Fibroblast of lung (primary cell): ENCODE measurements at regions not wholly inside any gene's neighbourhood (a gene's known extent, or its start where the extent isn't known, plus 50 kb on each side); places are given as distances from the start of the nearest gene placed in this dataset.
"Not testable (repeated sequence)": the region's sequence is repeated elsewhere in the genome, so short reads cannot be mapped to it uniquely, and the experiment has no call there.

Experiments used
- DNase-seq, 2 donors: peaks; one replicate each; pipeline versions ENCODE4 v3.0.0 to v3.0.0-alpha.2; 2010; ENCODE audit warnings: low read depth in 2 of 2
- H2AFZ ChIP-seq: 2 replicates; pipeline ENCODE4 v1.5.1; 2012; ENCODE audit warnings: low read length, control low read depth, inconsistent platforms
- H3K27ac ChIP-seq: 2 replicates; pipeline ENCODE4 v1.5.1; 2011; ENCODE audit warnings: low read length, control low read depth; ENCODE audit not compliant: insufficient read depth
- H3K27me3 ChIP-seq: 2 replicates; pipeline ENCODE4 v1.5.1; 2011; ENCODE audit warnings: mild to moderate bottlenecking, low read length; ENCODE audit not compliant: control insufficient read depth, insufficient read depth
- H3K36me3 ChIP-seq: 2 replicates; pipeline ENCODE4 v1.5.1; 2011; ENCODE audit warnings: low read length; ENCODE audit not compliant: control insufficient read depth, insufficient read depth
- H3K4me1 ChIP-seq: 2 replicates; pipeline ENCODE4 v1.5.1; 2011; ENCODE audit warnings: low read length; ENCODE audit not compliant: control insufficient read depth, insufficient read depth; ENCODE audit errors: extremely low read depth
- H3K4me2 ChIP-seq: 2 replicates; pipeline ENCODE4 v1.5.1; 2011; ENCODE audit warnings: low read length, control low read depth; ENCODE audit not compliant: insufficient read depth; ENCODE audit errors: extremely low read depth
- H3K4me3 ChIP-seq, 4 experiments: fragments of 200-600 bp in 1 of 4; sonication (generic) in 1 of 4; replicated peaks in 1 of 4; 2 replicates each; pipeline ENCODE4 v1.5.1; 2011 to 2016; ENCODE audit warnings: low read length in 4 of 4, low read depth in 3 of 4, mild to moderate bottlenecking in 3 of 4, control low read depth in 2 of 4, inconsistent platforms in 1 of 4, mixed read lengths in 1 of 4; ENCODE audit not compliant: insufficient read depth in 1 of 4; ENCODE audit errors: control extremely low read depth in 1 of 4
- H3K79me2 ChIP-seq: 2 replicates; pipeline ENCODE4 v1.5.1; 2012; ENCODE audit warnings: mild to moderate bottlenecking, low read length, inconsistent platforms; ENCODE audit not compliant: control insufficient read depth, insufficient read depth
- H3K9ac ChIP-seq: 2 replicates; pipeline ENCODE4 v1.5.1; 2011; ENCODE audit warnings: mild to moderate bottlenecking, low read length, control low read depth; ENCODE audit not compliant: insufficient read depth
- H3K9me3 ChIP-seq: 2 replicates; pipeline ENCODE4 v1.5.1; 2012; ENCODE audit warnings: low read depth, low read length; ENCODE audit not compliant: control insufficient read depth, insufficient read depth
- H4K20me1 ChIP-seq: 2 replicates; pipeline ENCODE4 v1.5.1; 2011; ENCODE audit warnings: low read length; ENCODE audit not compliant: control insufficient read depth, insufficient read depth; ENCODE audit errors: extremely low read depth
- EZH2 ChIP-seq: IDR thresholded peaks from 2 replicates; pipeline ENCODE4 v1.5.1; 2012; ENCODE audit warnings: low read length, control low read depth, mild to moderate bottlenecking; ENCODE audit errors: missing control alignments
- TF ChIP-seq, protein P1 (sequence below), 2 donors: IDR thresholded peaks in 1 of 2; conservative IDR thresholded peaks in 1 of 2; 1 replicate in 1 of 2; 2 replicates in 1 of 2; pipeline ENCODE4 v1.5.1; 2011 to 2012; ENCODE audit warnings: low read length in 2 of 2, control low read depth in 1 of 2, inconsistent platforms in 1 of 2, low read depth in 1 of 2, mild to moderate bottlenecking in 1 of 2

DNA sequence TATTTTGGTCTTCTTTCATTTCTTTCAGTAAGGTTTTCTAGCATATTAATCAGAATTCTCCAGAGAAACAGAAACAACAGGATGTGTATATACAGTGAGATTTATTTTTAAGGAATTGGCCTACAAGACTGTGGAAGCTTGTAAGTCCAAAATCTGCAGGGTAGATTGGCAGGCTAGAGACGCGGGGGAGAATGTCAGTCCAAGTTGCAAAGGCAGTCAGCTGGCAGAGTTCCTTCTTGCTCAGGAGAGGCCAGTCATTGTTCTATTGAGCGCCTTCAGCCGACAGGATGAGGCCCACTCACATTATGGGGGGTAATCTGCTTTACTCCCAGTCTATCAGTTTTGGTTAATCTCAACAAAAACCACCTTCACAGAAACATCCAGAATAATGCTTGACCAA is 133.4 kb upstream of the UBE3A start:
- Histone ChIP-seq H2AFZ (no peak overlapping the region), H4K20me1 (no peaks in the 10 kb centered on the region), H3K9me3 (no peaks in the 10 kb centered on the region), H3K9ac (no peak overlapping the region), H3K36me3 (no peaks in the 10 kb centered on the region), H3K27me3 (no peaks in the 10 kb centered on the region), H3K4me3 (no peak overlapping the region), H3K79me2 (no peaks in the 10 kb centered on the region), H3K4me1 (no peaks in the 10 kb centered on the region), H3K4me2 (no peak overlapping the region), H3K27ac (no peak overlapping the region)
- TF ChIP-seq EZH2: no peak
- TF ChIP-seq, protein P1, sequence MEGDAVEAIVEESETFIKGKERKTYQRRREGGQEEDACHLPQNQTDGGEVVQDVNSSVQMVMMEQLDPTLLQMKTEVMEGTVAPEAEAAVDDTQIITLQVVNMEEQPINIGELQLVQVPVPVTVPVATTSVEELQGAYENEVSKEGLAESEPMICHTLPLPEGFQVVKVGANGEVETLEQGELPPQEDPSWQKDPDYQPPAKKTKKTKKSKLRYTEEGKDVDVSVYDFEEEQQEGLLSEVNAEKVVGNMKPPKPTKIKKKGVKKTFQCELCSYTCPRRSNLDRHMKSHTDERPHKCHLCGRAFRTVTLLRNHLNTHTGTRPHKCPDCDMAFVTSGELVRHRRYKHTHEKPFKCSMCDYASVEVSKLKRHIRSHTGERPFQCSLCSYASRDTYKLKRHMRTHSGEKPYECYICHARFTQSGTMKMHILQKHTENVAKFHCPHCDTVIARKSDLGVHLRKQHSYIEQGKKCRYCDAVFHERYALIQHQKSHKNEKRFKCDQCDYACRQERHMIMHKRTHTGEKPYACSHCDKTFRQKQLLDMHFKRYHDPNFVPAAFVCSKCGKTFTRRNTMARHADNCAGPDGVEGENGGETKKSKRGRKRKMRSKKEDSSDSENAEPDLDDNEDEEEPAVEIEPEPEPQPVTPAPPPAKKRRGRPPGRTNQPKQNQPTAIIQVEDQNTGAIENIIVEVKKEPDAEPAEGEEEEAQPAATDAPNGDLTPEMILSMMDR (conservative IDR thresholded peaks at IDR 0.05 in 1 of 2, IDR thresholded peaks at IDR 0.05 in 1 of 2; ENCODE audit: low read depth in 1 of 2, low read length in 2 of 2): no peak
- DNase-seq: no peak

DNA sequence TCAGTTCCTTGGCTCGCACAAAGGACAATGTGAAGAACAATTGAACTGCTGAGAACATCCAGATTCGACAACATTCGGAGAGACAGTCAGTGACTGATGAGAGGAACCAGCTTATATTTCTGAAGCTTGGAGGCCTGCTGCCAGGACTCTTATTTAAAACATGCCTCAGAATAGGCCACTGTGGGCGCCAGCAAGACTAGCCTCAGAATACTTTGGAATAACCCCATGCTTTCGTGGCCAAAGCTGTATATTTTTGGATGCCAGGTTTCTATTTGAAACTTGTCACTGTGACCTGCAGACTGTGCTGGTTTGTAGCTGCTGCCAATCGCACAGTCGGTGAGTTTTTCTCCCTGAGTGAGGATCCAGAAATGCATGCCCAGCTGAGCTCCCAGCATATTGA is 129.9 kb upstream of the UBE3A start:
- no peak overlapping the region for H3K9ac ChIP-seq
- no peaks in the 10 kb centered on the region for H3K27me3 ChIP-seq
- H3K36me3 ChIP-seq: no peaks in the 10 kb centered on the region
- H3K4me1 ChIP-seq: no peaks in the 10 kb centered on the region
- TF ChIP-seq, protein P1 (conservative IDR thresholded peaks at IDR 0.05 in 1 of 2, IDR thresholded peaks at IDR 0.05 in 1 of 2; ENCODE audit: low read depth in 1 of 2, low read length in 2 of 2): no peak
- no peak for TF ChIP-seq EZH2
- no peak overlapping the region for H2AFZ ChIP-seq
- H3K9me3 ChIP-seq: no peaks in the 10 kb centered on the region
- H3K4me3 ChIP-seq: no peak overlapping the region
- no peak overlapping the region for H3K27ac ChIP-seq
- DNase-seq: peak in 1 of 2 donors; percentile 12
- H4K20me1 ChIP-seq: no peaks in the 10 kb centered on the region
- no peaks in the 10 kb centered on the region for H3K79me2 ChIP-seq
- no peak overlapping the region for H3K4me2 ChIP-seq

DNA sequence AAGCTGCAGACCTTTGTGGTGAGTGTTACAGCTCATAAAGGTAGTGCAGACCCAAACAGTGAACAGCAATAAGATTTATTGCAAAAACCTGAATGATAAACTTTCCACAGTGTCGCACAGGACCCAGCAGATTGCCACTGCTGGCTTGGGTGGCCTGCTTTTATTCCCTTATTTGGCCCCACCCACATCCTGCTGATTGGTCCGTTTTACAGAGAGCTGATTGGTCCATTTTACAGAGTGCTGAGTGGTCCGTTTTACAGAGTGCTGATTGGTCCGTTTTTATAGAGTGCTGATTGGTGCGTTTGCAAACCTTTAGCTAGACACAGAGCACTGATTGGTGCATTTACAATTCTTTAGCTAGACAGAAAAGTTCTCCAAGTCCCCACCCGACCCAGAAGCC is 127.7 kb upstream of the UBE3A start:
- H3K9me3 ChIP-seq, H3K79me2 ChIP-seq, H3K36me3 ChIP-seq: not testable (repeated sequence)

More for the DNA sequence above, 127.7 kb upstream of the UBE3A start:
- H3K9ac ChIP-seq, H3K4me2 ChIP-seq, H3K27me3 ChIP-seq, H4K20me1 ChIP-seq, H3K4me1 ChIP-seq, DNase-seq, H2AFZ ChIP-seq, H3K27ac ChIP-seq, H3K4me3 ChIP-seq: not testable (repeated sequence)
